IPS-NIHi11 (cell line): ENCODE measurements at regions not wholly inside any gene's neighbourhood (a gene's known extent, or its start where the extent isn't known, plus 50 kb on each side); places are given as distances from the start of the nearest gene placed in this dataset.
"Not testable (repeated sequence)": the region's sequence is repeated elsewhere in the genome, so short reads cannot be mapped to it uniquely, and the experiment has no call there.

Experiments
- DNase-seq: peaks from one replicate; pipeline ENCODE4 v3.0.0; 2012; ENCODE audit warnings: mixed read lengths, low spot score

- DNase-seq: no peak
Measured at GRCh38 chr3:95468331-95468730, 1346.1 kb upstream of the EPHA6 start.

- DNase-seq: no peak
Measured at GRCh38 chr3:95474338-95474737, 1340.1 kb upstream of the EPHA6 start.

GRCh38 chr3:95476534-95476933 lies 1337.9 kb upstream of the EPHA6 start:
- no peak for DNase-seq

- no peak for DNase-seq
Measured at GRCh38 chr3:95506174-95506573, 1308.2 kb upstream of the EPHA6 start.

- no peak for DNase-seq
Measured at GRCh38 chr3:95508124-95508523, 1306.3 kb upstream of the EPHA6 start.

GRCh38 chr3:95511828-95512227 lies 1302.6 kb upstream of the EPHA6 start:
- no peak for DNase-seq

GRCh38 chr3:95514260-95514659 lies 1300.1 kb upstream of the EPHA6 start:
- no peak for DNase-seq

GRCh38 chr3:95521396-95521795 lies 1293.0 kb upstream of the EPHA6 start:
- no peak for DNase-seq

- no peak for DNase-seq
Measured at GRCh38 chr3:95522449-95522848, 1291.9 kb upstream of the EPHA6 start.

- DNase-seq: no peak
Measured at GRCh38 chr3:95539950-95540483, 1274.4 kb upstream of the EPHA6 start.

- no peak for DNase-seq
Measured at GRCh38 chr3:95565502-95565901, 1248.9 kb upstream of the EPHA6 start.

GRCh38 chr3:95567346-95567745 lies 1247.0 kb upstream of the EPHA6 start:
- no peak for DNase-seq

GRCh38 chr3:95586754-95587153 lies 1227.6 kb upstream of the EPHA6 start:
- no peak for DNase-seq

GRCh38 chr3:95587641-95588040 lies 1226.8 kb upstream of the EPHA6 start:
- not testable (repeated sequence) for DNase-seq

GRCh38 chr3:95588473-95588872 lies 1225.9 kb upstream of the EPHA6 start:
- DNase-seq: no peak

GRCh38 chr3:95595416-95596075 lies 1218.8 kb upstream of the EPHA6 start:
- DNase-seq: no peak

- no peak for DNase-seq
Measured at GRCh38 chr3:95607926-95608325, 1206.5 kb upstream of the EPHA6 start.

- DNase-seq: no peak
Measured at GRCh38 chr3:95609411-95609810, 1205.0 kb upstream of the EPHA6 start.

GRCh38 chr3:95612611-95613010 lies 1201.8 kb upstream of the EPHA6 start:
- no peak for DNase-seq

- DNase-seq: no peak
Measured at GRCh38 chr3:95613993-95614392, 1200.4 kb upstream of the EPHA6 start.

- DNase-seq: no peak
Measured at GRCh38 chr3:95615592-95616310, 1198.6 kb upstream of the EPHA6 start.

GRCh38 chr3:95626107-95626506 lies 1188.3 kb upstream of the EPHA6 start:
- DNase-seq: no peak

GRCh38 chr3:95627293-95627692 lies 1187.1 kb upstream of the EPHA6 start:
- no peak for DNase-seq

GRCh38 chr3:95627697-95628096 lies 1186.7 kb upstream of the EPHA6 start:
- DNase-seq: no peak
